Cerebellar cortex (tissue), 1 donor: ENCODE measurements at regions not wholly inside any gene's neighbourhood (a gene's known extent, or its start where the extent isn't known, plus 50 kb on each side); places are given as distances from the start of the nearest gene placed in this dataset.

Source experiments
- DNase-seq: peaks from one replicate; pipeline ENCODE4 v3.0.0-alpha.2; 2015; ENCODE audit warnings: low spot score

- DNase-seq: no peak
These were observed 863.6 kb upstream of the SALL3 start for GRCh38 chr18:78115896-78116561.

- no peak for DNase-seq
These were observed 856.3 kb upstream of the SALL3 start for GRCh38 chr18:78123144-78123909.

GRCh38 chr18:78123926-78124797 lies 855.5 kb upstream of the SALL3 start:
- no peak for DNase-seq

GRCh38 chr18:78125206-78125896 lies 854.3 kb upstream of the SALL3 start:
- no peak for DNase-seq

- DNase-seq: no peak
These were observed 853.5 kb upstream of the SALL3 start for GRCh38 chr18:78126106-78126505.

- no peak for DNase-seq
These were observed 853.1 kb upstream of the SALL3 start for GRCh38 chr18:78126536-78126935.

- no peak for DNase-seq
These were observed 852.6 kb upstream of the SALL3 start for GRCh38 chr18:78127041-78127440.

GRCh38 chr18:78128004-78128403 lies 851.6 kb upstream of the SALL3 start:
- DNase-seq: no peak

- no peak for DNase-seq
These were observed 850.4 kb upstream of the SALL3 start for GRCh38 chr18:78129260-78129659.

GRCh38 chr18:78130232-78131195 lies 849.1 kb upstream of the SALL3 start:
- DNase-seq: no peak

- no peak for DNase-seq
These were observed 845.9 kb upstream of the SALL3 start for GRCh38 chr18:78133729-78134128.

- DNase-seq: no peak
These were observed 842.6 kb upstream of the SALL3 start for GRCh38 chr18:78136986-78137385.

GRCh38 chr18:78138983-78139496 lies 840.6 kb upstream of the SALL3 start:
- no peak for DNase-seq

- no peak for DNase-seq
These were observed 839.3 kb upstream of the SALL3 start for GRCh38 chr18:78140294-78140693.

- DNase-seq: no peak
These were observed 834.9 kb upstream of the SALL3 start for GRCh38 chr18:78144669-78145068.

- DNase-seq: no peak
These were observed 834.5 kb upstream of the SALL3 start for GRCh38 chr18:78145096-78145495.

GRCh38 chr18:78146136-78147085 lies 833.2 kb upstream of the SALL3 start:
- DNase-seq: no peak

GRCh38 chr18:78150590-78150989 lies 829.0 kb upstream of the SALL3 start:
- DNase-seq: no peak

GRCh38 chr18:78151234-78151633 lies 828.4 kb upstream of the SALL3 start:
- no peak for DNase-seq
